K562 (cell line): ENCODE measurements at regions not wholly inside any gene's neighbourhood (a gene's known extent, or its start where the extent isn't known, plus 50 kb on each side); places are given as distances from the start of the nearest gene placed in this dataset.

ENCODE experiments used
- HEY1 ChIP-seq: fragments of 250-450 bp; sonication (Bioruptor Pico); IDR thresholded peaks from 2 replicates; pipeline ENCODE4 v1.5.0; 2020; ENCODE audit warnings: mild to moderate bottlenecking, moderate library complexity, borderline replicate concordance
- POLR2B ChIP-seq: fragments of 450-650 bp; IDR thresholded peaks from 2 replicates; pipeline ENCODE4 v1.6.1; 2018; ENCODE audit warnings: low read depth; ENCODE audit not compliant: partially characterized antibody
- POLR2G ChIP-seq: fragments of 200-400 bp; formaldehyde crosslinking; IDR thresholded peaks from 2 replicates; pipeline ENCODE4 v1.6.1; 2017; ENCODE audit warnings: low read depth, mild to moderate bottlenecking, antibody characterized with exemption, low read length, moderate library complexity
- POU5F1 ChIP-seq: fragments of 150-350 bp; IDR thresholded peaks from 2 replicates; pipeline ENCODE4 v1.6.1; 2014; ENCODE audit warnings: borderline replicate concordance, low read length, low read depth, mild to moderate bottlenecking; ENCODE audit not compliant: partially characterized antibody
- SLC30A9 ChIP-seq: fragments of 250-450 bp; sonication (Bioruptor Pico); IDR thresholded peaks from 2 replicates; pipeline ENCODE4 v1.8.0; 2022; ENCODE audit warnings: mild to moderate bottlenecking, moderate library complexity
- ZBED1 ChIP-seq: IDR thresholded peaks from 2 replicates; pipeline ENCODE4 v1.6.1; 2014
- ZBTB8A ChIP-seq: fragments of 450-650 bp; IDR thresholded peaks from 2 replicates; pipeline ENCODE4 v1.6.1; 2018; ENCODE audit warnings: mild to moderate bottlenecking, moderate library complexity; ENCODE audit not compliant: partially characterized antibody
- ZFP36 ChIP-seq: fragments of 150-350 bp; IDR thresholded peaks from 2 replicates; pipeline ENCODE4 v1.6.1; 2018; ENCODE audit warnings: low read length, low read depth; ENCODE audit not compliant: partially characterized antibody
- ZNF140 ChIP-seq: fragments of 250-450 bp; sonication (Bioruptor Pico); IDR thresholded peaks from 2 replicates; pipeline ENCODE4 v1.8.0; 2021; ENCODE audit warnings: moderate library complexity, mild to moderate bottlenecking, inconsistent platforms
- TF ChIP-seq, protein P1 (sequence below): sonication (generic); formaldehyde crosslinking; IDR thresholded peaks from 2 replicates; pipeline ENCODE4 v1.8.1; 2023; ENCODE audit warnings: mild to moderate bottlenecking, missing genetic modification reagents
- TF ChIP-seq, protein P2 (sequence below): fragments of 450-650 bp; IDR thresholded peaks from 2 replicates; pipeline ENCODE4 v1.6.1; 2016
- TF ChIP-seq, protein P3 (sequence below): sonication (generic); formaldehyde crosslinking; IDR thresholded peaks from 2 replicates; pipeline ENCODE4 v1.8.0; 2023; ENCODE audit warnings: mild to moderate bottlenecking, missing genetic modification reagents

DNA sequence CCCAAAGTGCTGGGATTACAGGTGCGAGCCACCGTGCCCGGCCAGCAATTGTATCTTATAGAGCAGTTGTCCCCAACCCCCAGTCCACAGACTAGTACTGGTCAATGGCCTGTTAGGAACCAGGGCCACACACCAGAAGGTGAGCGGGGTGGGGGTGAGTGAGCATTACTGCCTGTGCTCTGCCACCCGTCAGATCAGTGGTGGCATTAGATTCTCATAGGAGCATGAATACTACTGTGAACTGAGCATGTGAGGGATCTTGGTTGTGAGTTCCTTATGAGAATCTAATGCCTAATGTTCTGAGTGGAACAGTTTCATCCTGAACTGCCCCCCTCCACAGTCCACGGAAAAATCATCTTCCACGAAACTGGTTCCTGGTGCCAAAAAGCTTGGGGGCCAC is 328.0 kb upstream of the BOD1L1 start (continued):
- TF ChIP-seq, protein P1, sequence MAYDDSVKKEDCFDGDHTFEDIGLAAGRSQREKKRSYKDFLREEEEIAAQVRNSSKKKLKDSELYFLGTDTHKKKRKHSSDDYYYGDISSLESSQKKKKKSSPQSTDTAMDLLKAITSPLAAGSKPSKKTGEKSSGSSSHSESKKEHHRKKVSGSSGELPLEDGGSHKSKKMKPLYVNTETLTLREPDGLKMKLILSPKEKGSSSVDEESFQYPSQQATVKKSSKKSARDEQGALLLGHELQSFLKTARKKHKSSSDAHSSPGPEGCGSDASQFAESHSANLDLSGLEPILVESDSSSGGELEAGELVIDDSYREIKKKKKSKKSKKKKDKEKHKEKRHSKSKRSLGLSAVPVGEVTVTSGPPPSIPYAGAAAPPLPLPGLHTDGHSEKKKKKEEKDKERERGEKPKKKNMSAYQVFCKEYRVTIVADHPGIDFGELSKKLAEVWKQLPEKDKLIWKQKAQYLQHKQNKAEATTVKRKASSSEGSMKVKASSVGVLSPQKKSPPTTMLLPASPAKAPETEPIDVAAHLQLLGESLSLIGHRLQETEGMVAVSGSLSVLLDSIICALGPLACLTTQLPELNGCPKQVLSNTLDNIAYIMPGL (CRISPR knock-in tag), result no peak
- TF ChIP-seq HEY1 (CRISPR knock-in tag), result no peak
- no peak for TF ChIP-seq SLC30A9 (CRISPR knock-in tag)
- no peak for TF ChIP-seq ZNF140 (CRISPR knock-in tag)
- no peak for TF ChIP-seq ZFP36
- TF ChIP-seq POLR2G, result no peak
- TF ChIP-seq, protein P2, sequence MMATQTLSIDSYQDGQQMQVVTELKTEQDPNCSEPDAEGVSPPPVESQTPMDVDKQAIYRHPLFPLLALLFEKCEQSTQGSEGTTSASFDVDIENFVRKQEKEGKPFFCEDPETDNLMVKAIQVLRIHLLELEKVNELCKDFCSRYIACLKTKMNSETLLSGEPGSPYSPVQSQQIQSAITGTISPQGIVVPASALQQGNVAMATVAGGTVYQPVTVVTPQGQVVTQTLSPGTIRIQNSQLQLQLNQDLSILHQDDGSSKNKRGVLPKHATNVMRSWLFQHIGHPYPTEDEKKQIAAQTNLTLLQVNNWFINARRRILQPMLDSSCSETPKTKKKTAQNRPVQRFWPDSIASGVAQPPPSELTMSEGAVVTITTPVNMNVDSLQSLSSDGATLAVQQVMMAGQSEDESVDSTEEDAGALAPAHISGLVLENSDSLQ, result no peak
- no peak for TF ChIP-seq ZBTB8A
- no peak for TF ChIP-seq POU5F1
- TF ChIP-seq POLR2B, result no peak
- TF ChIP-seq, protein P3, sequence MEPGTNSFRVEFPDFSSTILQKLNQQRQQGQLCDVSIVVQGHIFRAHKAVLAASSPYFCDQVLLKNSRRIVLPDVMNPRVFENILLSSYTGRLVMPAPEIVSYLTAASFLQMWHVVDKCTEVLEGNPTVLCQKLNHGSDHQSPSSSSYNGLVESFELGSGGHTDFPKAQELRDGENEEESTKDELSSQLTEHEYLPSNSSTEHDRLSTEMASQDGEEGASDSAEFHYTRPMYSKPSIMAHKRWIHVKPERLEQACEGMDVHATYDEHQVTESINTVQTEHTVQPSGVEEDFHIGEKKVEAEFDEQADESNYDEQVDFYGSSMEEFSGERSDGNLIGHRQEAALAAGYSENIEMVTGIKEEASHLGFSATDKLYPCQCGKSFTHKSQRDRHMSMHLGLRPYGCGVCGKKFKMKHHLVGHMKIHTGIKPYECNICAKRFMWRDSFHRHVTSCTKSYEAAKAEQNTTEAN, result no peak
- TF ChIP-seq ZBED1, result no peak
- TF ChIP-seq, all 486 proteins: peak for 0
